DOHH2 (cell line): ENCODE measurements at regions not wholly inside any gene's neighbourhood (a gene's known extent, or its start where the extent isn't known, plus 50 kb on each side); places are given as distances from the start of the nearest gene placed in this dataset.

ENCODE experiments used
- EZH2phosphoT487 ChIP-seq: fragments of 200-600 bp; sonication (generic); IDR thresholded peaks from 2 replicates; pipeline ENCODE4 v1.6.1; 2017; ENCODE audit warnings: borderline replicate concordance, mild to moderate bottlenecking, antibody characterized with exemption, low read length, moderate library complexity, mixed read lengths
- TF ChIP-seq, protein P1 (sequence below): fragments of 200-600 bp; sonication (generic); IDR thresholded peaks from one replicate; pipeline ENCODE4 v1.5.1; 2014; ENCODE audit warnings: antibody characterized with exemption, mild to moderate bottlenecking, low read depth, low read length; ENCODE audit not compliant: poor library complexity, severe bottlenecking

DNA sequence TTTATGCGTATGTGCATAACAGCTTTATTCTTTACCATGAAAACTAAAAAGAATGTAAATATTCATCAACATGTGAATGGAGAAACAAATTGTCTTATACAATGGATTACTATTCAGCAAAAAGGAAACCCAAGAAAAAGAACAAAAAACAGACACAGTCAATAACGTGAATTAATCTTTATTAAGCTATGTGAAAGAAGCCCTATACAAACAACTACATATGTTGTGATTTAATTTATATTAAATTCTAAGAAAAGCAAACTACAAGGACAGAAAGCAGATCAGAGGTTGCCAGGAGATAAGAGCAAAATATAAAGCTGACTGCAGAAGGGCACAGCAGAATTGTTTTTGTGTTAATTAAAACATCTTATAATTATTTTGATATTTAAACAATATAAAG lies 756.4 kb upstream of the MBL2 start:
- TF ChIP-seq, protein P1, sequence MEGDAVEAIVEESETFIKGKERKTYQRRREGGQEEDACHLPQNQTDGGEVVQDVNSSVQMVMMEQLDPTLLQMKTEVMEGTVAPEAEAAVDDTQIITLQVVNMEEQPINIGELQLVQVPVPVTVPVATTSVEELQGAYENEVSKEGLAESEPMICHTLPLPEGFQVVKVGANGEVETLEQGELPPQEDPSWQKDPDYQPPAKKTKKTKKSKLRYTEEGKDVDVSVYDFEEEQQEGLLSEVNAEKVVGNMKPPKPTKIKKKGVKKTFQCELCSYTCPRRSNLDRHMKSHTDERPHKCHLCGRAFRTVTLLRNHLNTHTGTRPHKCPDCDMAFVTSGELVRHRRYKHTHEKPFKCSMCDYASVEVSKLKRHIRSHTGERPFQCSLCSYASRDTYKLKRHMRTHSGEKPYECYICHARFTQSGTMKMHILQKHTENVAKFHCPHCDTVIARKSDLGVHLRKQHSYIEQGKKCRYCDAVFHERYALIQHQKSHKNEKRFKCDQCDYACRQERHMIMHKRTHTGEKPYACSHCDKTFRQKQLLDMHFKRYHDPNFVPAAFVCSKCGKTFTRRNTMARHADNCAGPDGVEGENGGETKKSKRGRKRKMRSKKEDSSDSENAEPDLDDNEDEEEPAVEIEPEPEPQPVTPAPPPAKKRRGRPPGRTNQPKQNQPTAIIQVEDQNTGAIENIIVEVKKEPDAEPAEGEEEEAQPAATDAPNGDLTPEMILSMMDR = no peak
- no peak for TF ChIP-seq EZH2phosphoT487
